ENCODE measurements at regions not wholly inside any gene's neighbourhood (a gene's known extent, or its start where the extent isn't known, plus 50 kb on each side); places are given as distances from the start of the nearest gene placed in this dataset.

DNA sequence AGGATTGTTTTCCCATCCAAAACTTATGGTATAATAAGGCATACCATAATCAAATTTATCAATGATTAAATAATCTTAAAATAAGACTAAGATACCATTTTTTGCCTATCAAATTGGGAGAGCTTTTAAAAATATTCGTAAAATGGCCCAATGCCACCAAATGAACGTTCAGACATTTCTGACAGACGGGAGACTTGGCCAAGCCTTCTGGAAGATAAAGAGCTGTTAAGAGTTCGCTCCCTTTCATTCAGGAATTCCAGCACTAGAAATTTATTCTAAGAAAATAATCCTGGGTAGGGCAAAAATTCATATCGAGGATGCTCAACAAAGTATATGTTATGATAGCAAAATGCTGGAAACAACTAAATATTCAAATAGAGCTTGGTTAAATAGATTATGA is 85.6 kb upstream of the NEO1 start:
- Histone ChIP-seq H3K4me2 (ENCODE audit: extremely low read depth, insufficient read depth, low read length) (no peak overlapping the region), H3K4me1 (ENCODE audit: control insufficient read depth, extremely low read depth, insufficient read depth, low read length) (peaks cover 3% of the 10 kb centered on the region), H2AFZ (ENCODE audit: low read length) (no peak overlapping the region), H3K36me3 (ENCODE audit: control insufficient read depth, insufficient read depth, low read length) (no peaks in the 10 kb centered on the region), H4K20me1 (ENCODE audit: control insufficient read depth, extremely low read depth, insufficient read depth, low read length) (no peaks in the 10 kb centered on the region), H3K4me3 (replicated peaks in 1 of 4; ENCODE audit: control extremely low read depth in 1 of 4, insufficient read depth in 1 of 4, low read depth in 3 of 4, low read length in 4 of 4) (no peak overlapping the region), H3K9ac (ENCODE audit: insufficient read depth, low read length) (no peak overlapping the region), H3K27ac (ENCODE audit: insufficient read depth, low read length) (no peak overlapping the region), H3K27me3 (ENCODE audit: control insufficient read depth, insufficient read depth, low read length) (no peaks in the 10 kb centered on the region), H3K79me2 (ENCODE audit: control insufficient read depth, insufficient read depth, low read length) (no peaks in the 10 kb centered on the region), H3K9me3 (ENCODE audit: control insufficient read depth, insufficient read depth, low read depth, low read length) (no peaks in the 10 kb centered on the region)
- no peak for DNase-seq (ENCODE audit: low read depth in 2 of 2)
- TF ChIP-seq EZH2 (IDR thresholded peaks at IDR 0.05; ENCODE audit: low read length, missing control alignments) = no peak
- TF ChIP-seq, protein P1, sequence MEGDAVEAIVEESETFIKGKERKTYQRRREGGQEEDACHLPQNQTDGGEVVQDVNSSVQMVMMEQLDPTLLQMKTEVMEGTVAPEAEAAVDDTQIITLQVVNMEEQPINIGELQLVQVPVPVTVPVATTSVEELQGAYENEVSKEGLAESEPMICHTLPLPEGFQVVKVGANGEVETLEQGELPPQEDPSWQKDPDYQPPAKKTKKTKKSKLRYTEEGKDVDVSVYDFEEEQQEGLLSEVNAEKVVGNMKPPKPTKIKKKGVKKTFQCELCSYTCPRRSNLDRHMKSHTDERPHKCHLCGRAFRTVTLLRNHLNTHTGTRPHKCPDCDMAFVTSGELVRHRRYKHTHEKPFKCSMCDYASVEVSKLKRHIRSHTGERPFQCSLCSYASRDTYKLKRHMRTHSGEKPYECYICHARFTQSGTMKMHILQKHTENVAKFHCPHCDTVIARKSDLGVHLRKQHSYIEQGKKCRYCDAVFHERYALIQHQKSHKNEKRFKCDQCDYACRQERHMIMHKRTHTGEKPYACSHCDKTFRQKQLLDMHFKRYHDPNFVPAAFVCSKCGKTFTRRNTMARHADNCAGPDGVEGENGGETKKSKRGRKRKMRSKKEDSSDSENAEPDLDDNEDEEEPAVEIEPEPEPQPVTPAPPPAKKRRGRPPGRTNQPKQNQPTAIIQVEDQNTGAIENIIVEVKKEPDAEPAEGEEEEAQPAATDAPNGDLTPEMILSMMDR (conservative IDR thresholded peaks at IDR 0.05 in 1 of 2, IDR thresholded peaks at IDR 0.05 in 1 of 2; ENCODE audit: low read depth in 1 of 2, low read length in 2 of 2) = no peak

DNA sequence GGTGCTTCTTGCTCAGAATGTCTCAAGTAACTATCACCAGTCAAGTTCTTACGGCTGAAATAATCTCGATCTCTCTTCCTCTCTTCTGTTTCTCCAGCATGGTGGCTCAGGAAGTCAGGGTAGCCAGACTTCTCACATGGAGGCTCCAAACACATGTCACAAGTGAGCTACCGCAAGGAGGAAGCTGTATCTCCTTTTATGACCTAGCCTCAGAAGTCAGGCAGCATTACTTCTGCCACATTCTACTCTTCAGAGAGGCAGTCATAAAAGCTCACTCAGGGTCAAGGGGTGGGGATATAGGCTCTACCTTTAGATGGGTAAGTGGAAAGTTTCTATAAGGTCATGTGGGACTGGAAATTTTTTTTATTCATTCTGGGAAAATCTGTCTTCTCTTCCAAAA is 86.6 kb upstream of the NEO1 start:
- no peaks in the 10 kb centered on the region for H4K20me1 ChIP-seq (ENCODE audit: control insufficient read depth, extremely low read depth, insufficient read depth, low read length)
- no peaks in the 10 kb centered on the region for H3K79me2 ChIP-seq (ENCODE audit: control insufficient read depth, insufficient read depth, low read length)
- no peak for TF ChIP-seq EZH2 (IDR thresholded peaks at IDR 0.05; ENCODE audit: low read length, missing control alignments)
- TF ChIP-seq, protein P1 (conservative IDR thresholded peaks at IDR 0.05 in 1 of 2, IDR thresholded peaks at IDR 0.05 in 1 of 2; ENCODE audit: low read depth in 1 of 2, low read length in 2 of 2) = no peak
- no peaks in the 10 kb centered on the region for H3K27me3 ChIP-seq (ENCODE audit: control insufficient read depth, insufficient read depth, low read length)
- H3K4me3 ChIP-seq (replicated peaks in 1 of 4; ENCODE audit: control extremely low read depth in 1 of 4, insufficient read depth in 1 of 4, low read depth in 3 of 4, low read length in 4 of 4) = no peak overlapping the region
- H3K4me2 ChIP-seq (ENCODE audit: extremely low read depth, insufficient read depth, low read length) = no peak overlapping the region
- H3K36me3 ChIP-seq (ENCODE audit: control insufficient read depth, insufficient read depth, low read length) = no peaks in the 10 kb centered on the region
- no peak overlapping the region for H2AFZ ChIP-seq (ENCODE audit: low read length)
- no peak overlapping the region for H3K27ac ChIP-seq (ENCODE audit: insufficient read depth, low read length)
- H3K9ac ChIP-seq (ENCODE audit: insufficient read depth, low read length) = no peak overlapping the region
- H3K4me1 ChIP-seq (ENCODE audit: control insufficient read depth, extremely low read depth, insufficient read depth, low read length) = no peaks in the 10 kb centered on the region
- DNase-seq (ENCODE audit: low read depth in 2 of 2) = no peak
- H3K9me3 ChIP-seq (ENCODE audit: control insufficient read depth, insufficient read depth, low read depth, low read length) = no peaks in the 10 kb centered on the region

DNA sequence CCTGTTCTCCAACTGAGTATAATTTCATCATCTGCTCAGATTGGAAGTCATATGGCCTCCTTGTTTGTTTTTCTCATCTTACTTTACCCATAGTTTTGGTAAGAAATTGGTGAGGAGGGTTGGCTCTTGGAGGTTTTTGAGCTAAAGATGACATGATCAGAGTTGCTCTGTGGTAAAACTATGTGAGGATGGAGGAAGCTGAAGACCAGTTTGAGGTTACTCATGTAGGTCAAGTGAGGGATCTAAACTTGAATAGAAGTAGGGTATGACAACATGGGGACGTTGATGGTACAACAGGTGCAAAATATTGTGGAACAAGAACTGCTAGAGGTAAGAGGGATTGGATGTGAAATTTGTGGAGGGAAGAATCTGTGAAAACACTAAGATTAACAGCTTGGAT is 87.7 kb upstream of the NEO1 start:
- Histone ChIP-seq H3K27me3 (ENCODE audit: control insufficient read depth, insufficient read depth, low read length) (no peaks in the 10 kb centered on the region), H3K4me2 (ENCODE audit: extremely low read depth, insufficient read depth, low read length) (no peak overlapping the region), H3K79me2 (ENCODE audit: control insufficient read depth, insufficient read depth, low read length) (no peaks in the 10 kb centered on the region), H3K9me3 (ENCODE audit: control insufficient read depth, insufficient read depth, low read depth, low read length) (no peaks in the 10 kb centered on the region), H4K20me1 (ENCODE audit: control insufficient read depth, extremely low read depth, insufficient read depth, low read length) (no peaks in the 10 kb centered on the region), H3K36me3 (ENCODE audit: control insufficient read depth, insufficient read depth, low read length) (no peaks in the 10 kb centered on the region), H3K4me1 (ENCODE audit: control insufficient read depth, extremely low read depth, insufficient read depth, low read length) (no peaks in the 10 kb centered on the region), H3K4me3 (replicated peaks in 1 of 4; ENCODE audit: control extremely low read depth in 1 of 4, insufficient read depth in 1 of 4, low read depth in 3 of 4, low read length in 4 of 4) (no peak overlapping the region), H3K9ac (ENCODE audit: insufficient read depth, low read length) (no peak overlapping the region), H3K27ac (ENCODE audit: insufficient read depth, low read length) (no peak overlapping the region), H2AFZ (ENCODE audit: low read length) (no peak overlapping the region)
- TF ChIP-seq EZH2 (IDR thresholded peaks at IDR 0.05; ENCODE audit: low read length, missing control alignments) = no peak
- TF ChIP-seq, protein P1 (conservative IDR thresholded peaks at IDR 0.05 in 1 of 2, IDR thresholded peaks at IDR 0.05 in 1 of 2; ENCODE audit: low read depth in 1 of 2, low read length in 2 of 2) = no peak
- no peak for DNase-seq (ENCODE audit: low read depth in 2 of 2)
